ENCODE measurements at regions not wholly inside any gene's neighbourhood (a gene's known extent, or its start where the extent isn't known, plus 50 kb on each side); places are given as distances from the start of the nearest gene placed in this dataset.
"Not testable (repeated sequence)": the region's sequence is repeated elsewhere in the genome, so short reads cannot be mapped to it uniquely, and the experiment has no call there.

- TF ChIP-seq CTCF (IDR thresholded peaks at IDR 0.05; ENCODE audit: insufficient read depth, low read length); GABPA (IDR thresholded peaks at IDR 0.05; ENCODE audit: low read depth); POLR2AphosphoS5 (IDR thresholded peaks at IDR 0.05; ENCODE audit: low read depth): not testable (repeated sequence)
Measured at GRCh38 chr1:120955961-120956360, 66.4 kb downstream of the PPIAL4A start.

Data from HL-60 (cell line).